Sigmoid colon (tissue), 6 donors: ENCODE measurements at regions not wholly inside any gene's neighbourhood (a gene's known extent, or its start where the extent isn't known, plus 50 kb on each side); places are given as distances from the start of the nearest gene placed in this dataset.
"Not testable (repeated sequence)": the region's sequence is repeated elsewhere in the genome, so short reads cannot be mapped to it uniquely, and the experiment has no call there.

ENCODE experiments used
- DNase-seq: peaks from one replicate; pipeline ENCODE4 v3.0.0-alpha.2; 2019
- H3K27ac ChIP-seq, 4 donors: fragments of 200-600 bp; sonication (generic); one replicate each; pipeline ENCODE4 v1.5.1; 2016 to 2019; ENCODE audit warnings: mild to moderate bottlenecking in 1 of 4
- H3K27me3 ChIP-seq, 3 donors: fragments of 200-600 bp; sonication (generic); one replicate each; pipeline ENCODE4 v1.5.1; 2019; ENCODE audit warnings: mild to moderate bottlenecking in 1 of 3
- H3K36me3 ChIP-seq, 4 donors: fragments of 200-600 bp; sonication (generic); one replicate each; pipeline ENCODE4 v1.5.1; 2016 to 2019
- H3K4me1 ChIP-seq, 4 donors: fragments of 200-600 bp; sonication (generic); one replicate each; pipeline ENCODE4 v1.5.1; 2017 to 2019
- H3K4me3 ChIP-seq, 4 donors: fragments of 200-600 bp; sonication (generic); one replicate each; pipeline ENCODE4 v1.5.1; 2017 to 2019; ENCODE audit warnings: mild to moderate bottlenecking in 2 of 4, moderate library complexity in 1 of 4
- H3K9me3 ChIP-seq, 4 donors: fragments of 200-600 bp in 3 of 4; sonication (generic) in 3 of 4; one replicate each; pipeline versions ENCODE4 v1.5.1 to v1.6.1; 2013 to 2019
- EP300 ChIP-seq, 4 donors: sonication (generic); formaldehyde crosslinking; IDR thresholded peaks; one replicate each; pipeline ENCODE4 v1.6.1; 2017; ENCODE audit warnings: antibody characterized with exemption in 4 of 4
- POLR2A ChIP-seq, 2 donors: fragments of 450-650 bp; IDR thresholded peaks; one replicate each; pipeline ENCODE4 v1.6.1; 2016; ENCODE audit warnings: antibody characterized with exemption in 2 of 2, mild to moderate bottlenecking in 2 of 2, moderate library complexity in 2 of 2
- POLR2AphosphoS5 ChIP-seq, 4 donors: sonication (generic); formaldehyde crosslinking; IDR thresholded peaks; one replicate each; pipeline ENCODE4 v1.6.1; 2017; ENCODE audit warnings: antibody characterized with exemption in 4 of 4
- WGBS, 2 donors: extraction: QIAGEN DNeasy Blood & Tissue Kit; methylation state at CpG; one replicate each; pipeline ENCODE4 v1.1.7; 2013; 5-methylcytosine and 5-hydroxymethylcytosine counted together
- intact Hi-C: fragments of 100-400 bp; cut with DNase I; formaldehyde crosslinking; loops from one replicate; pipeline ENCODE4 v1.15.1; 2023
- TF ChIP-seq, protein P1 (sequence below), 4 experiments: fragments of 450-650 bp in 3 of 4; fragments of 200-600 bp in 1 of 4; IDR thresholded peaks; one replicate each; pipeline ENCODE4 v1.5.1; 2016 to 2019; ENCODE audit warnings: antibody characterized with exemption in 4 of 4, mild to moderate bottlenecking in 3 of 4, moderate library complexity in 2 of 4
- donor health status: healthy with polysubstance abuse.
- donor health status: healthy.

DNA sequence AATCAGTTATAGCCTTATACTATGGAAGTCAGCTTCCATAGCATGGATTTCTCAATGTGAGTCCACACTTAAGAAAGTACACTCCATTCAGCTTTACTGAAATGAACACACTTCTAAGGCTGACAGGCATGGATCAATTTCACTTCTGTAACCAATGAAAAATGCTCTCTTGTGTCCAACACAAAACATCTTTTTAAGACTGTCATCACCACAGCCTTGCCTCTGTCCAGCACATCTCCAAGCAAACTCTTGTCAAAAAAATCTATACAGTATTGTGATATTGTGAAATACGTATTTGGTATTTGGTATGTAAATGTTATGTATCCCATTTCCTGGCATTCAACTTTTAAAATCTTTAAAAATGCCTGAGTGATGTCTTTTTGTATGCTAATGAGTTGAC lies 208.7 kb downstream of the RAP2B start:
- no peak for DNase-seq
- Histone ChIP-seq H3K4me1 (no peaks in the 10 kb centered on the region), H3K4me3 (no peak overlapping the region), H3K9me3 (no peaks in the 10 kb centered on the region), H3K36me3 (no peaks in the 10 kb centered on the region), H3K27me3 (no peaks in the 10 kb centered on the region), H3K27ac (no peak overlapping the region)
- intact Hi-C loops = no loop called here
- 86% methylated on average over 1 of the region's 1 CpG for WGBS, 2 donors
- TF ChIP-seq POLR2A (IDR thresholded peaks at IDR 0.05) (no peak), POLR2AphosphoS5 (IDR thresholded peaks at IDR 0.05) (no peak), EP300 (IDR thresholded peaks at IDR 0.05) (no peak)
- TF ChIP-seq, protein P1, sequence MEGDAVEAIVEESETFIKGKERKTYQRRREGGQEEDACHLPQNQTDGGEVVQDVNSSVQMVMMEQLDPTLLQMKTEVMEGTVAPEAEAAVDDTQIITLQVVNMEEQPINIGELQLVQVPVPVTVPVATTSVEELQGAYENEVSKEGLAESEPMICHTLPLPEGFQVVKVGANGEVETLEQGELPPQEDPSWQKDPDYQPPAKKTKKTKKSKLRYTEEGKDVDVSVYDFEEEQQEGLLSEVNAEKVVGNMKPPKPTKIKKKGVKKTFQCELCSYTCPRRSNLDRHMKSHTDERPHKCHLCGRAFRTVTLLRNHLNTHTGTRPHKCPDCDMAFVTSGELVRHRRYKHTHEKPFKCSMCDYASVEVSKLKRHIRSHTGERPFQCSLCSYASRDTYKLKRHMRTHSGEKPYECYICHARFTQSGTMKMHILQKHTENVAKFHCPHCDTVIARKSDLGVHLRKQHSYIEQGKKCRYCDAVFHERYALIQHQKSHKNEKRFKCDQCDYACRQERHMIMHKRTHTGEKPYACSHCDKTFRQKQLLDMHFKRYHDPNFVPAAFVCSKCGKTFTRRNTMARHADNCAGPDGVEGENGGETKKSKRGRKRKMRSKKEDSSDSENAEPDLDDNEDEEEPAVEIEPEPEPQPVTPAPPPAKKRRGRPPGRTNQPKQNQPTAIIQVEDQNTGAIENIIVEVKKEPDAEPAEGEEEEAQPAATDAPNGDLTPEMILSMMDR (IDR thresholded peaks at IDR 0.05) = no peak

DNA sequence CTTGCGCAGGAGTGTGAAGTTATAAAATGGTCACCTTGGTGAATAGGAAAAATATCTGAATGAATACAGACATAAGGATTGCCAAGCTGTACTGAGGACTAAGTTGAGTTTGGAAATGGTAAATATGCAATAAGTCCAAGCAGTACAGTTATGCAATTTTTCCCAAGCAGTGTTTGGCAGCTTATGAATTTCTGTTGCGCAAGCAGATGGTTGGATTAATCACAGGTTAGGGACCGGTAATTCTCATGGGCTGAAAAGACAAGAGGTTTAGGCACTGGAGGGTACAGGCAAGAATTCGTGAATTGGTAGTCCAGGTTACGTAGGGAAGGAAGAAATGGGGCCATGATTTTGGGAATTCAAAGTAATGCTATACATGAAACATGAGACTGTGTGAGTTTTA lies 210.3 kb downstream of the RAP2B start:
- Histone ChIP-seq H3K27ac (no peak overlapping the region), H3K36me3 (no peaks in the 10 kb centered on the region), H3K4me3 (no peak overlapping the region), H3K4me1 (no peaks in the 10 kb centered on the region), H3K27me3 (no peaks in the 10 kb centered on the region), H3K9me3 (no peaks in the 10 kb centered on the region)
- 92% methylated on average over 5 of the region's 5 CpGs for WGBS, 2 donors
- intact Hi-C loops = no loop called here
- TF ChIP-seq POLR2A (IDR thresholded peaks at IDR 0.05) = no peak
- TF ChIP-seq EP300 (IDR thresholded peaks at IDR 0.05) = no peak
- TF ChIP-seq POLR2AphosphoS5 (IDR thresholded peaks at IDR 0.05) = peak in 1 of 4 donors; percentile 28
- TF ChIP-seq, protein P1 (IDR thresholded peaks at IDR 0.05) = no peak
- no peak for DNase-seq

DNA sequence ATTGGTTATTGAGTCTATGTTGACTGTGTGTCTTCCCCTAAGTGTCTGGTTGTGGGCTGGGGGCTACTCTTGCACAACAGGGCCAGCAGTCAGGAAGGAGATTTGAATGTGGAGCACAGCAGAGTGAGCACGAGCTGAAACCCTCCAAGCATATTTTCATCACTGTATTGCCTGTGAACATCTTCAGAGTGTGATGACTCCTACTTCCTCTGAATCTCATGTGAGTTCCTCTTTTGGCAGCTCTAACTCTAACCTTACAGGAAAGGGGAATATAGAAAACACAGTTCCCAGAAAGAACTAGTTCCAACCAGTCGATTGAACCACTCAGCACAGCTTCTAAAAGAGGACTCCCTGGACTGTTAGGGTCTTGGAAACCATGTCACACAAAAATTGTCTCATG lies 211.6 kb downstream of the RAP2B start:
- Histone ChIP-seq H3K4me1 (no peaks in the 10 kb centered on the region), H3K36me3 (no peaks in the 10 kb centered on the region), H3K4me3 (no peak overlapping the region), H3K27ac (no peak overlapping the region), H3K9me3 (no peaks in the 10 kb centered on the region), H3K27me3 (no peaks in the 10 kb centered on the region)
- 38 to 70% methylated on average over 2 of the region's 2 CpGs for WGBS, 2 donors
- no peak for DNase-seq
- TF ChIP-seq POLR2A (IDR thresholded peaks at IDR 0.05) (no peak), EP300 (IDR thresholded peaks at IDR 0.05) (no peak), POLR2AphosphoS5 (IDR thresholded peaks at IDR 0.05) (no peak)
- TF ChIP-seq, protein P1 (IDR thresholded peaks at IDR 0.05) = no peak
- intact Hi-C loops = no loop called here

DNA sequence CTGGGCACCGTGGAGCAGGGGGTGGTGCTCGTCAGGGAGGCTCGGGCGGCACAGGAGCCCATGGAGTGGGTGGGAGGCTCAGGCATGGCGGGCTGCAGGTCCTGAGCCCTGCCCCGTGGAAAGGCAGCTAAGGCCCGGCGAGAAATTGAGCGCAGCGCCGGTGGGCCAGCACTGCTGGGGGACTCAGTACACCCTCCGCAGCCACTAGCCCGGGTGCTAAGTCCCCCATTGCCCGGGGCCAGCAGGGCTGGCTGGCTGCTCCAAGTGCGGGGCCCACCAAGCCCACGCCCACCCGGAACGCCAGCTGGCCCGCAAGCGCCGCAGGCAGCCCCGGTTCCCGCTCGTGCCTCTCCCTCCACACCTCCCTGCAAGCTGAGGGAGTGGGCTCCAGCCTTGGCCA lies 216.3 kb downstream of the RAP2B start:
- WGBS, 2 donors = 94 to 95% methylated on average over 23 to 24 of the region's 24 CpGs
- H3K9me3 ChIP-seq, H3K36me3 ChIP-seq, DNase-seq, H3K27me3 ChIP-seq, H3K4me3 ChIP-seq, H3K27ac ChIP-seq, intact Hi-C loops: not testable (repeated sequence)
- H3K4me1 ChIP-seq = peaks cover 0 to 14% (median 13%) of the 10 kb centered on the region in 4 donors

DNA sequence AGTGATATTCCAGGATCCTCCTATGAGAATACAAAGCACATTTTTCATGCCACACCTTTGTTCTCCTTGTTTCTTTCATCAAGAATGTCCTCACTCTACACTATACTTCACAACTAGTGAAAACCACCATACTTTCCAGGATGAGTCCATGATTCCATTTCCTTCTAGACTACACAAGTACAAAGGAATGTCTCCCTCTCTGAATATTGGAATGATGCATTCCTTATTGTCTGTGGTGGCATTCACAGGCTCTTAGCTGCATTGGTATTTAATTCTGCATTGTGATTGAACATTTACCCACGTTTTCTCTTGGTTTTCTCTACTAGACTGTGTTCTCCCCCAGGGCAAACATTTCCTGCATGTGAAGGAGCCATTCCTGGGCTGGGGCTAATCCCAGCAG lies 217.5 kb downstream of the RAP2B start:
- WGBS, 2 donors = 37 to 73% methylated on average over 1 of the region's 1 CpG
- no peak overlapping the region for H3K4me3 ChIP-seq
- no peaks in the 10 kb centered on the region for H3K27me3 ChIP-seq
- H3K9me3 ChIP-seq = no peaks in the 10 kb centered on the region
- no peak overlapping the region for H3K27ac ChIP-seq
- DNase-seq = no peak
- H3K36me3 ChIP-seq = no peaks in the 10 kb centered on the region
- TF ChIP-seq EP300 (IDR thresholded peaks at IDR 0.05) (no peak), POLR2A (IDR thresholded peaks at IDR 0.05) (no peak), POLR2AphosphoS5 (IDR thresholded peaks at IDR 0.05) (no peak)
- TF ChIP-seq, protein P1 (IDR thresholded peaks at IDR 0.05) = no peak
- peaks cover 0 to 17% (median 13%) of the 10 kb centered on the region in 4 donors for H3K4me1 ChIP-seq
- intact Hi-C loops = no loop called here
